Activated T-helper 9 cell treated with anti-CD3 and anti-CD28 coated beads, Interleukin-2, amount 50 U/mL, for 16 hours (primary cell): ENCODE measurements at regions not wholly inside any gene's neighbourhood (a gene's known extent, or its start where the extent isn't known, plus 50 kb on each side); places are given as distances from the start of the nearest gene placed in this dataset.

Experiments
- DNase-seq: peaks from one replicate; pipeline ENCODE4 v3.0.0-alpha.2; 2020; ENCODE audit warnings: low read depth

- DNase-seq, result no peak
Observed at GRCh38 chr17:73754886-73755400, 110.7 kb upstream of the SDK2 start.

GRCh38 chr17:73757420-73757819, 113.2 kb upstream of the SDK2 start:
- DNase-seq, result no peak

- no peak for DNase-seq
Observed at GRCh38 chr17:73758245-73758644, 114.0 kb upstream of the SDK2 start.

- DNase-seq, result no peak
Observed at GRCh38 chr17:73759324-73759723, 115.1 kb upstream of the SDK2 start.

- no peak for DNase-seq
Observed at GRCh38 chr17:73759734-73760438, 115.6 kb upstream of the SDK2 start.

GRCh38 chr17:73760439-73760758, 116.2 kb upstream of the SDK2 start:
- no peak for DNase-seq

- no peak for DNase-seq
Observed at GRCh38 chr17:73765824-73766563, 121.7 kb upstream of the SDK2 start.

- no peak for DNase-seq
Observed at GRCh38 chr17:73767696-73768095, 123.5 kb upstream of the SDK2 start.

- DNase-seq, result no peak
Observed at GRCh38 chr17:73768691-73769090, 124.4 kb upstream of the SDK2 start.

GRCh38 chr17:73769479-73769878, 125.2 kb upstream of the SDK2 start:
- no peak for DNase-seq

- DNase-seq, result no peak
Observed at GRCh38 chr17:73770115-73770848, 126.0 kb upstream of the SDK2 start.

- DNase-seq, result no peak
Observed at GRCh38 chr17:73770849-73771229, 126.6 kb upstream of the SDK2 start.

- no peak for DNase-seq
Observed at GRCh38 chr17:73772107-73772705, 128.0 kb upstream of the SDK2 start.

GRCh38 chr17:73773702-73774101, 129.5 kb upstream of the SDK2 start:
- no peak for DNase-seq

- no peak for DNase-seq
Observed at GRCh38 chr17:73774852-73775251, 130.6 kb upstream of the SDK2 start.

GRCh38 chr17:73776351-73777130, 132.3 kb upstream of the SDK2 start:
- DNase-seq, result no peak

- no peak for DNase-seq
Observed at GRCh38 chr17:73777131-73777449, 132.8 kb upstream of the SDK2 start.

GRCh38 chr17:73782231-73782630, 138.0 kb upstream of the SDK2 start:
- DNase-seq, result no peak

GRCh38 chr17:73782641-73783381, 138.6 kb upstream of the SDK2 start:
- no peak for DNase-seq

GRCh38 chr17:73783382-73783766, 139.1 kb upstream of the SDK2 start:
- no peak for DNase-seq

- no peak for DNase-seq
Observed at GRCh38 chr17:73783945-73784603, 139.8 kb upstream of the SDK2 start.
